Mucosa of rectum (tissue), 2 donors: ENCODE measurements at regions not wholly inside any gene's neighbourhood (a gene's known extent, or its start where the extent isn't known, plus 50 kb on each side); places are given as distances from the start of the nearest gene placed in this dataset.
"Not testable (repeated sequence)": the region's sequence is repeated elsewhere in the genome, so short reads cannot be mapped to it uniquely, and the experiment has no call there.

Experiments
- H3K27ac ChIP-seq, 2 donors: one replicate each; pipeline ENCODE4 v1.7.0; 2013; ENCODE audit warnings: inconsistent platforms in 2 of 2, low read depth in 2 of 2, low read length in 2 of 2
- H3K27me3 ChIP-seq, 2 donors: one replicate each; pipeline ENCODE4 v1.7.0; 2013; ENCODE audit warnings: low read length in 2 of 2; ENCODE audit not compliant: control insufficient read depth in 2 of 2, insufficient read depth in 2 of 2
- H3K36me3 ChIP-seq, 2 donors: one replicate each; pipeline ENCODE4 v1.7.0; 2013; ENCODE audit warnings: low read length in 2 of 2; ENCODE audit not compliant: control insufficient read depth in 2 of 2, insufficient read depth in 2 of 2
- H3K4me1 ChIP-seq, 2 donors: one replicate each; pipeline ENCODE4 v1.7.0; 2013; ENCODE audit warnings: low read length in 2 of 2, mild to moderate bottlenecking in 1 of 2; ENCODE audit not compliant: control insufficient read depth in 2 of 2, insufficient read depth in 2 of 2
- H3K4me3 ChIP-seq, 2 donors: one replicate each; pipeline ENCODE4 v1.7.0; 2013; ENCODE audit warnings: low read length in 2 of 2
- H3K9ac ChIP-seq, 2 donors: one replicate each; pipeline ENCODE4 v1.7.0; 2013; ENCODE audit warnings: low read length in 2 of 2, low read depth in 1 of 2, mild to moderate bottlenecking in 1 of 2
- H3K9me3 ChIP-seq, 2 donors: one replicate each; pipeline ENCODE4 v1.7.0; 2013; ENCODE audit warnings: low read length in 2 of 2; ENCODE audit not compliant: control insufficient read depth in 2 of 2
- donor health status: healthy.
- donor health status: Normal muscosa, but diverticular disease.

DNA sequence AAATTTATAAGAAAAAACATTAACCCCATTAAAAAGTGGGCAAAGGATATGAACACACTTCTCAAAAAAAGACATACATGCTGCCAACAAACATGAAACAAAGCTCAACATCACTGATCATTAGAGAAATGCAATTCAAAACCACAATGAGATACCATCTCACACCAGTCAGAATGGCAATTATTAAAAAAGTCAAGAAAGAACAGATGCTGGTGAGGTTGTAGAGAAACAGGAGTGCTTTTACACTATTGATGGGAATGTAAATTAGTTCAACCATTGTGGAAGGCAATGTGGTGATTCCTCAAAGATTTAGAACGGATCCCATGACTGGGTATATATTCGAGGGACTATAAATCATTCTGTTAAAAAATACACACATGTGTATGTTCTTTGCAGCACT is 1665.5 kb downstream of the BRINP3 start:
- H3K27me3 ChIP-seq, H3K27ac ChIP-seq, H3K9me3 ChIP-seq, H3K4me1 ChIP-seq, H3K9ac ChIP-seq, H3K36me3 ChIP-seq, H3K4me3 ChIP-seq: not testable (repeated sequence)

DNA sequence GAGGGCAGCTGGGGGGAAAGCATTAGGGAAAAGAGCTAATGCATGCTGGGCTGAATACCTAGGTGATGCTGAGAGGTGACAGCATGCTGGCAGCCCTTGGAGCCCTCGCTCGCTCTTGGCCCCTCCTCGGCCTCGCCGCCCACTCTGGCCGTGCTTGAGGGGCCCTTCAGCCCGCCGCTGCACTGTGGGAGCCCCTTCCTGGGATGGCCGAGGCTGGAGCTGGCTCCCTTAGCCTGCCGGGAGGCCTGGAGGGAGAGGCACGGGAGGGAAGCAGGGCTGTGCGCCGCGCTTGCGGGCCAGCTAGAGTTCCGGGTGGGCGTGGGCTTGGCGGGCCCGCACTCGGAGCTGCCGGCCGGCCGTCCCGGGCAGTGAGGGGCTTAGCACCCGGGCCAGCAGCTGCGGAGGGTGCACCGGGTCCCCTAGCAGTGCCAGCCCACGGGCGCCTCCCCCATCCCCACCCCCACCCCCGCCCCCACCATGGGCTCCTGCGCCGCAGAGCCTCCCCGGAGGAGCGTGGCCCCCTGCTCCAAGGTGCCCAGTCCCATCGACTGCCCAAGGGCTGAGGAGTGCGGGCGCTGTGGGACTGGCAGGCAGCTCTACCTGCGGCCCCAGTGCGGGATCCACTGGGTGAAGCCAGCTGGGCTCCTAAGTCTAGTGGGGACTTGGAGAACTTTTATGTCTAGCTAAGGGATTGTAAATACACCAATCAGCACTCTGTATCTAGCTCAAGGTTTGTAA is 1664.7 kb downstream of the BRINP3 start:
- H3K4me3 ChIP-seq, H3K27ac ChIP-seq, H3K9me3 ChIP-seq, H3K27me3 ChIP-seq, H3K4me1 ChIP-seq, H3K36me3 ChIP-seq, H3K9ac ChIP-seq: not testable (repeated sequence)

DNA sequence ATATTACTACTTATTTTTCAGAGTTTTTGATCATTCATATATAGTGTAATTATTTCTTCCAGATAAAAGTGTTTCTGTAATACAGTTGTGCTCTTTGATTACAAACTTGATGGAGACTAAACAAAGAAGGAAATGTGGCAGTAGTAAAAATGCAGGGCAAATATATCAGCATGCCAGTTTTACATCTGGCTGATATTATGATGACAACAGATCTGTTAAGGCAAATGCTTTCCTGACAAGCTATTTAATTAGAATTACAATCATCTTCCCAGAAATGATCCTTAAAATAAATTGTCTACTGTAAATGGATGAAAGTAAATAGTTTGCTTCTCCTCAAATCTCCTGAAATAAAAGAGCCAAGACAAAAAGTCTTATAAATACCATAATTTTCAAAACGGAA is 1659.8 kb downstream of the BRINP3 start:
- Histone ChIP-seq H3K27ac (no peak overlapping the region), H3K9me3 (no peaks in the 10 kb centered on the region), H3K4me1 (no peaks in the 10 kb centered on the region), H3K36me3 (no peaks in the 10 kb centered on the region), H3K4me3 (no peak overlapping the region), H3K9ac (no peak overlapping the region), H3K27me3 (no peaks in the 10 kb centered on the region)

DNA sequence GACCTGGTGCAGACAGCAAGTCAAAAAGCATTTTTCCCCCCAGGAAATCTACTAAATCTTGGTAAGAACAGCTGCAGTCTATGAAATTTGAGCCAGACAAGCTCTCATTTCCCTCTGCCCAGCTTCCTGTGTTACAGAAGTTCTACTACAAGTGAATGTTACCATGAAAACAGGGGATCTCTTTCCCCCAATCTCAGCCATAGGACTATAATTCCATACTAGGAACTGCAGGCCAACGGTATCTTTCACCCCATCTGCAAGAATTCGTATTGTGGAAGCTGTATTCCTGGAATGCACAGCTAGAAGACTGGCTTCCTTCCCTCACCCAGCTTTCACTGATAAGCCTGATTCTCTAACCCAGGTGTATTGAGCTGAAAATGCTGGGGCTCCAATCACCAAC is 1655.4 kb downstream of the BRINP3 start:
- H3K9ac ChIP-seq, result no peak overlapping the region
- no peaks in the 10 kb centered on the region for H3K9me3 ChIP-seq
- no peaks in the 10 kb centered on the region for H3K27me3 ChIP-seq
- no peaks in the 10 kb centered on the region for H3K4me1 ChIP-seq
- no peak overlapping the region for H3K4me3 ChIP-seq
- H3K36me3 ChIP-seq, result no peaks in the 10 kb centered on the region
- no peak overlapping the region for H3K27ac ChIP-seq

DNA sequence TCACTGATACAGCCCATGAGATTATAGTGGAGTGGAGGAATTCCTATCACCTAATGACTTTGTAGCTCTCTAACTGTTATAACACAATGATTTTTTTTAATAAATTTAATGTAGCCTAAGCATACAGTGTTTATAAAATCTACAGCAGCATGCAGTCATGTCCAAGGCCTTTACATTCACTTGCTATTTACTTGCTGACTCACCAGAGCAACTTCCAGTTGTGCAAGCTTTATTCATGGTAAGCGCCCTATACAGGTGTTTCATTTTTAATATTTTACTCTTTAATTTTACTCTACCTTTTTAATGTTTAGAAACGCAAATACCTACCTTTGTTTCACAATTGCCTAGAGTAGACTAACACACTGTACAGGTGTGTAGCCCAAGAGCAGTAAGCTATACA is 1652.2 kb downstream of the BRINP3 start:
- no peak overlapping the region for H3K9ac ChIP-seq
- H3K9me3 ChIP-seq, result no peaks in the 10 kb centered on the region
- no peaks in the 10 kb centered on the region for H3K27me3 ChIP-seq
- no peak overlapping the region for H3K4me3 ChIP-seq
- H3K27ac ChIP-seq, result no peak overlapping the region
- H3K36me3 ChIP-seq, result no peaks in the 10 kb centered on the region
- H3K4me1 ChIP-seq, result no peaks in the 10 kb centered on the region

DNA sequence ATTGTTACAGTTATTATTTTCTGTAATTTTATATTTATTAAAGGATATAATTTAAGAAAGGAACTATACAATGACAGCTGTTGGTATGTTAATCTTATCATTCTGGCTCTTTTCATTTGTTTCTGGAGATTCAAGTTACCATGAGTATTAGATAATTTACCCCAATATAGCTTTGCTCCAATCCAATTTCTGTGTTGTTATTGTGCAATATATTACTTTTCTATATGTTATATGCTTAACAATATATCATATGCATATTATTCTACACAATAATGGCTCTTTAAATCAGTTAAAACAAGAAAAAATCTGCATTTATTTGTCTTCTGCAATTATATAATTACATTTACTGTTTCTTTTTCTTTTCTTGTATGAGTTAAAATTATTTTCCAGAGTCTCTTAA is 1650.9 kb downstream of the BRINP3 start:
- Histone ChIP-seq H3K36me3 (no peaks in the 10 kb centered on the region), H3K4me1 (no peaks in the 10 kb centered on the region), H3K4me3 (no peak overlapping the region), H3K27me3 (no peaks in the 10 kb centered on the region), H3K27ac (no peak overlapping the region), H3K9me3 (no peaks in the 10 kb centered on the region), H3K9ac (no peak overlapping the region)

DNA sequence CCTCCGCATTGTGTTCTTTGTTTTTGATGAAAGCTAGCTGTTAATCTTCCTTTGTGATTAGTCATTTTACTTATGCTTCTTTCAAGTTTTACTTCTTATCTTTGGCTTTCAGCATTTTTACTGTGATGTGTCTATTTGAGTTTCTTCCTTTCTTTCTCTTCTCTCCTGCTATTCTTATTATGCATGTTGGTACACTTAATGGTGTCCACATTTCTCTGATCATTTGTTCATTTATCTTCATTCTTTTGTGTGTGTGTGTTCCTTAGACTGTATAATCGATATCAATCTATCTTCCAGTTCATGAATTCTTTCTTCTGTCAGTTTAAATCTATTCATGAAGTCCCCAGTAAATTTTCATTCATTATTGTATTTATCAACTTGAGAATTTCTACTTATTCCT is 1650.3 kb downstream of the BRINP3 start:
- no peaks in the 10 kb centered on the region for H3K4me1 ChIP-seq
- no peaks in the 10 kb centered on the region for H3K9me3 ChIP-seq
- no peak overlapping the region for H3K9ac ChIP-seq
- H3K27ac ChIP-seq, result no peak overlapping the region
- no peaks in the 10 kb centered on the region for H3K27me3 ChIP-seq
- H3K4me3 ChIP-seq, result no peak overlapping the region
- no peaks in the 10 kb centered on the region for H3K36me3 ChIP-seq

DNA sequence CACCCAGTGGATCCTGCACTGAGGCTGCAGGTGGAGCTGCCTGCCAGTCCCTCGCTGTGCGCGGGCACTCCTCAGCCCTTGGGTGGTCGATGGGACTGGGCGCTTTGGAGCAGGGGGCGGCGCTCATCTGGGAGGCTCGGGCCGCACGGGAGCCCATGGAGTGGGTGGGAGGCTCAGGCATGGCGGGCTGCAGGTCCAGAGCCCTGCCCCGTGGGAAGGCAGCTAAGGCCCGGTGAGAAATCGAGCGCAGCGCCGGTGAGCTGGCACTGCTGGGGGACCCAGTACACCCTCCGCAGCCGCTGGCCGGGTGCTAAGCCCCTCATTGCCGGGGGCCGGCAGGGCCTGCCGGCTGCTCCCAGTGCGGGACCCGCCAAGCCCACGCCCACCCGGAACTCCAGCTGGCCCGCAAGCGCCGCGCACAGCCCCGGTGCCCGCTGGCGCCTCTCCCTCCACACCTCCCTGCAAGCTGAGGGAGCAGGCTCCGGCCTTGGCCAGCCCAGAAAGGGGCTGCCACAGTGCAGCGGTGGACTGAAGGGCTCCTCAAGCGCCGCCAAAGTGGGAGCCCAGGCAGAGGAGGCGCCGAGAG is 1636.5 kb downstream of the BRINP3 start:
- H3K27me3 ChIP-seq, H3K4me1 ChIP-seq, H3K4me3 ChIP-seq, H3K36me3 ChIP-seq, H3K27ac ChIP-seq, H3K9me3 ChIP-seq, H3K9ac ChIP-seq: not testable (repeated sequence)

DNA sequence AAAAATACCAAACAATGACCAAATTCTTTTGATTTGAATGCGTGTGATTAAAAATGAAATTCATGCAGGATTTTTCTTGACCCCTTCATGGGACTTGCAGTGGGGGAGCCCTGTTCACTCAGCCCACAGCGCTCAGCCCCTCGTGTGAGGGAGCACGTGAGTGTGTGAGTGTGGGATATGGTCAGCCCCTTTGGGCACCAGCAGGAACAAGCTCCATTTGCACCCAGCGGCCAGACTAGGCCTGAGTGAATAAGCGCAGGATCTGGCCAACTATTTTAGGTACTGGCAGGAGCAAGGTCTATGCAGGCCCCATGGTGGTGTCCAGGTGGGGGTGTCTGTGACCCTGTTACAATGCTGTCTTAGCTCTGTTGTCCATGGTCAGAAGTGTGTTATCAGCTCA is 1631.2 kb downstream of the BRINP3 start:
- Histone ChIP-seq H3K4me3 (no peak overlapping the region), H3K27me3 (no peaks in the 10 kb centered on the region), H3K36me3 (no peaks in the 10 kb centered on the region), H3K27ac (no peak overlapping the region), H3K9ac (no peak overlapping the region), H3K4me1 (no peaks in the 10 kb centered on the region), H3K9me3 (no peaks in the 10 kb centered on the region)

DNA sequence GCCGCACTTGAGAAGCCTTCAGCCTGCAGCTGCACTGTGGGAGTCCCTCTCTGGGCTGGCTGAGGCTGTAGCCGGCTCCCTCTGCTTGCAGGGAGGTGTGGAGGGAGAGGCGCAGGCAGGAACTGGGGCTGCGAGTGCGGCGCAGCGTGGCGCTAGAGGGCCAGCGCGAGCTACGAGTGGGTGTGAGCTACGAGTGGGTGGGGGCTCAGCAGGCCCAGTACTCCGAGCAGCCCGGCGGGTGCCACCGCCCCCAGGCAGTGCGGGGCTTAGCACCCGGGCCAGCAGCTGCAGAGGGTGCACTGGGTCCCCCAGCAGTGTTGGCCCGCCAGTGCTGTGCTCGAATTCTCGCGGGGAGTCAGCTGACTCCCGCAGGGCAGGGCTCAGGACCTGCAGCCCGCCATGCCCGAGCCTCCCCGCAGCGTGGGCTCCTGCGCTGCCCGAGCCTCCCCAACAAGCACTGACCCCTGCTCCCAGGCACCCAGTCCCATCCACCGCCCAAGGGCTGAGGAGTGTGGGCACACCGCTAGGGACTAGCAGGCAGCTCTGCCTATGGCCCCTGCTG is 1620.1 kb downstream of the BRINP3 start:
- Histone ChIP-seq H3K4me1 (no peaks in the 10 kb centered on the region), H3K27me3 (no peaks in the 10 kb centered on the region)

More for the DNA sequence above, 1620.1 kb downstream of the BRINP3 start:
- Histone ChIP-seq H3K36me3 (no peaks in the 10 kb centered on the region), H3K4me3 (no peak overlapping the region), H3K27ac (no peak overlapping the region), H3K9ac (no peak overlapping the region), H3K9me3 (no peaks in the 10 kb centered on the region)
